DOHH2 (cell line): ENCODE measurements at regions not wholly inside any gene's neighbourhood (a gene's known extent, or its start where the extent isn't known, plus 50 kb on each side); places are given as distances from the start of the nearest gene placed in this dataset.

Experiments used
- EZH2phosphoT487 ChIP-seq: fragments of 200-600 bp; sonication (generic); IDR thresholded peaks from 2 replicates; pipeline ENCODE4 v1.6.1; 2017; ENCODE audit warnings: borderline replicate concordance, mild to moderate bottlenecking, antibody characterized with exemption, low read length, moderate library complexity, mixed read lengths
- TF ChIP-seq, protein P1 (sequence below): fragments of 200-600 bp; sonication (generic); IDR thresholded peaks from one replicate; pipeline ENCODE4 v1.5.1; 2014; ENCODE audit warnings: antibody characterized with exemption, mild to moderate bottlenecking, low read depth, low read length; ENCODE audit not compliant: poor library complexity, severe bottlenecking

DNA sequence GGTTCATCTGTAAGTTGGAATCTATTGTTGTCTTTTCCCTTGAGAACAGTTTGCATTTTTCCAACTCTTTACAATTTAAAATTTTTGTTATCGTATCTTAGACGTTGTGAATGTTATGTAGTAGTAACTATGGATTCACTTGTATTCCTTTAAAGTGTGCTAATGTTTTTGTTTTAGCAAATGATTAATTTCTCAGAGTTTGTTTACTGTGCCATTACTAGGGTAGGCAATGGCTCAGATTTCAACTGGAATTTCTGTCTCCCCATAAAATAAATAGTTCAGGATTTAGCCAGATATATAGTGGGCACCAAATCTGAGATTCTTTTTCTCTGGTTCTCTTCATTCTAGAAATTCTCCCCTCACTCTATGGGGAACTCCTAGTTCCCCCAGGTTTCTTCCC, 896.5 kb downstream of the PLA2G4A start:
- TF ChIP-seq, protein P1, sequence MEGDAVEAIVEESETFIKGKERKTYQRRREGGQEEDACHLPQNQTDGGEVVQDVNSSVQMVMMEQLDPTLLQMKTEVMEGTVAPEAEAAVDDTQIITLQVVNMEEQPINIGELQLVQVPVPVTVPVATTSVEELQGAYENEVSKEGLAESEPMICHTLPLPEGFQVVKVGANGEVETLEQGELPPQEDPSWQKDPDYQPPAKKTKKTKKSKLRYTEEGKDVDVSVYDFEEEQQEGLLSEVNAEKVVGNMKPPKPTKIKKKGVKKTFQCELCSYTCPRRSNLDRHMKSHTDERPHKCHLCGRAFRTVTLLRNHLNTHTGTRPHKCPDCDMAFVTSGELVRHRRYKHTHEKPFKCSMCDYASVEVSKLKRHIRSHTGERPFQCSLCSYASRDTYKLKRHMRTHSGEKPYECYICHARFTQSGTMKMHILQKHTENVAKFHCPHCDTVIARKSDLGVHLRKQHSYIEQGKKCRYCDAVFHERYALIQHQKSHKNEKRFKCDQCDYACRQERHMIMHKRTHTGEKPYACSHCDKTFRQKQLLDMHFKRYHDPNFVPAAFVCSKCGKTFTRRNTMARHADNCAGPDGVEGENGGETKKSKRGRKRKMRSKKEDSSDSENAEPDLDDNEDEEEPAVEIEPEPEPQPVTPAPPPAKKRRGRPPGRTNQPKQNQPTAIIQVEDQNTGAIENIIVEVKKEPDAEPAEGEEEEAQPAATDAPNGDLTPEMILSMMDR = no peak
- TF ChIP-seq EZH2phosphoT487 = no peak
